ENCODE measurements at regions not wholly inside any gene's neighbourhood (a gene's known extent, or its start where the extent isn't known, plus 50 kb on each side); places are given as distances from the start of the nearest gene placed in this dataset.

GRCh38 chr15:26477044-26477443 is 295.8 kb downstream of the GABRB3 start:
- Histone ChIP-seq H2AFZ (ENCODE audit: low read depth) (no peak overlapping the region), H3K4me1 (ENCODE audit: low read depth, poor library complexity, severe bottlenecking) (no peaks in the 10 kb centered on the region), H3K4me2 (no peak overlapping the region), H3K27ac (no peak overlapping the region), H4K20me1 (ENCODE audit: insufficient read depth) (no peaks in the 10 kb centered on the region), H3K79me2 (ENCODE audit: insufficient read depth, low read depth) (no peaks in the 10 kb centered on the region), H3K4me3 (IDR thresholded peaks at IDR 0.05; ENCODE audit: insufficient read depth, low read depth, low read length) (no peak overlapping the region), H3K27me3 (ENCODE audit: insufficient read depth, low read depth) (no peaks in the 10 kb centered on the region), H3K36me3 (ENCODE audit: insufficient read depth) (no peaks in the 10 kb centered on the region), H3K9ac (no peak overlapping the region)
- TF ChIP-seq CTCF (conservative IDR thresholded peaks at IDR 0.05; ENCODE audit: low read depth, low read length) = no peak

GRCh38 chr15:26475554-26475953 is 297.3 kb downstream of the GABRB3 start:
- H3K27ac ChIP-seq = no peak overlapping the region
- no peak overlapping the region for H3K4me3 ChIP-seq (IDR thresholded peaks at IDR 0.05; ENCODE audit: insufficient read depth, low read depth, low read length)
- no peak overlapping the region for H3K4me2 ChIP-seq
- H4K20me1 ChIP-seq (ENCODE audit: insufficient read depth) = no peaks in the 10 kb centered on the region
- H3K4me1 ChIP-seq (ENCODE audit: low read depth, poor library complexity, severe bottlenecking) = no peaks in the 10 kb centered on the region
- H2AFZ ChIP-seq (ENCODE audit: low read depth) = no peak overlapping the region
- no peaks in the 10 kb centered on the region for H3K79me2 ChIP-seq (ENCODE audit: insufficient read depth, low read depth)
- H3K9ac ChIP-seq = no peak overlapping the region
- H3K27me3 ChIP-seq (ENCODE audit: insufficient read depth, low read depth) = no peaks in the 10 kb centered on the region
- H3K36me3 ChIP-seq (ENCODE audit: insufficient read depth) = no peaks in the 10 kb centered on the region
- TF ChIP-seq CTCF (conservative IDR thresholded peaks at IDR 0.05; ENCODE audit: low read depth, low read length) = no peak

- H4K20me1 ChIP-seq (ENCODE audit: insufficient read depth) = no peaks in the 10 kb centered on the region
- no peaks in the 10 kb centered on the region for H3K27me3 ChIP-seq (ENCODE audit: insufficient read depth, low read depth)
- H3K4me1 ChIP-seq (ENCODE audit: low read depth, poor library complexity, severe bottlenecking) = no peaks in the 10 kb centered on the region
- H3K4me2 ChIP-seq = no peak overlapping the region
- H3K36me3 ChIP-seq (ENCODE audit: insufficient read depth) = no peaks in the 10 kb centered on the region
- no peak overlapping the region for H3K27ac ChIP-seq
- TF ChIP-seq CTCF (conservative IDR thresholded peaks at IDR 0.05; ENCODE audit: low read depth, low read length) = no peak
- H3K9ac ChIP-seq = no peak overlapping the region
- H3K79me2 ChIP-seq (ENCODE audit: insufficient read depth, low read depth) = no peaks in the 10 kb centered on the region
- no peak overlapping the region for H2AFZ ChIP-seq (ENCODE audit: low read depth)
- no peak overlapping the region for H3K4me3 ChIP-seq (IDR thresholded peaks at IDR 0.05; ENCODE audit: insufficient read depth, low read depth, low read length)
Measured at GRCh38 chr15:26472661-26473060, 300.2 kb downstream of the GABRB3 start.

GRCh38 chr15:26461847-26462608 is 310.8 kb downstream of the GABRB3 start:
- Histone ChIP-seq H3K9ac (no peak overlapping the region), H3K4me1 (ENCODE audit: low read depth, poor library complexity, severe bottlenecking) (no peaks in the 10 kb centered on the region), H3K27me3 (ENCODE audit: insufficient read depth, low read depth) (no peaks in the 10 kb centered on the region), H2AFZ (ENCODE audit: low read depth) (no peak overlapping the region), H3K36me3 (ENCODE audit: insufficient read depth) (no peaks in the 10 kb centered on the region), H3K4me2 (no peak overlapping the region), H3K27ac (no peak overlapping the region), H3K79me2 (ENCODE audit: insufficient read depth, low read depth) (no peaks in the 10 kb centered on the region), H4K20me1 (ENCODE audit: insufficient read depth) (no peaks in the 10 kb centered on the region), H3K4me3 (IDR thresholded peaks at IDR 0.05; ENCODE audit: insufficient read depth, low read depth, low read length) (no peak overlapping the region)
- no peak for TF ChIP-seq CTCF (conservative IDR thresholded peaks at IDR 0.05; ENCODE audit: low read depth, low read length)
